Adrenal gland (tissue), 9 donors: ENCODE measurements at regions not wholly inside any gene's neighbourhood (a gene's known extent, or its start where the extent isn't known, plus 50 kb on each side); places are given as distances from the start of the nearest gene placed in this dataset.

Experiments used
- DNase-seq, 7 donors: peaks; one replicate each; pipeline ENCODE4 v3.0.0-alpha.2; 2019 to 2020
- H3K27ac ChIP-seq, 5 donors: fragments of 200-600 bp; sonication (generic) in 4 of 5; 1 replicate in 3 of 5; 2 replicates in 2 of 5; pipeline versions ENCODE4 v1.5.1 to v1.8.0; 2016 to 2020; ENCODE audit warnings: mild to moderate bottlenecking in 1 of 5
- H3K27me3 ChIP-seq: fragments of 200-600 bp; 2 replicates; pipeline ENCODE4 v1.8.0; 2021
- H3K36me3 ChIP-seq, 2 donors: fragments of 200-600 bp; replicated peaks in 1 of 2; 1 replicate in 1 of 2; 2 replicates in 1 of 2; pipeline versions ENCODE4 v1.5.1 to v1.8.0; 2018 to 2022
- H3K4me1 ChIP-seq, 2 donors: fragments of 200-600 bp; replicated peaks in 1 of 2; 1 replicate in 1 of 2; 2 replicates in 1 of 2; pipeline versions ENCODE4 v1.5.1 to v1.8.0; 2018 to 2021
- H3K4me3 ChIP-seq, 4 donors: fragments of 200-600 bp; sonication (generic) in 3 of 4; one replicate each; pipeline ENCODE4 v1.5.1; 2016 to 2018
- H3K9me3 ChIP-seq, 3 donors: fragments of 200-600 bp; sonication (generic) in 1 of 3; replicated peaks in 1 of 3; 1 replicate in 2 of 3; 2 replicates in 1 of 3; pipeline versions ENCODE4 v1.5.1 to v1.8.0; 2016 to 2021
- POLR2A ChIP-seq, 2 donors: fragments of 450-650 bp; IDR thresholded peaks; one replicate each; pipeline ENCODE4 v1.6.1; 2017; ENCODE audit warnings: antibody characterized with exemption in 2 of 2, mild to moderate bottlenecking in 2 of 2, moderate library complexity in 1 of 2
- WGBS, 4 donors: extraction: QIAGEN DNeasy Blood & Tissue Kit in 2 of 4; methylation state at CpG; one replicate each; pipeline versions ENCODE4 v1.1.5 to v1.1.7; 2013 to 2017; 5-methylcytosine and 5-hydroxymethylcytosine counted together
- intact Hi-C, 2 donors: fragments of 100-400 bp; cut with DNase I; formaldehyde crosslinking; loops; one replicate each; pipeline versions ENCODE4 v1.14.1 to v1.15.0; 2022 to 2023
- TF ChIP-seq, protein P1 (sequence below), 6 experiments: fragments of 450-650 bp in 4 of 6; fragments of 200-600 bp in 2 of 6; sonication (generic) in 1 of 6; IDR thresholded peaks; 1 replicate in 5 of 6; 2 replicates in 1 of 6; pipeline versions ENCODE4 v1.5.1 to v1.8.0; 2016 to 2021; ENCODE audit warnings: antibody characterized with exemption in 6 of 6, mild to moderate bottlenecking in 2 of 6, moderate library complexity in 1 of 6
- donor health status: healthy with polysubstance abuse.
- donor health status: Bipolar disorder and iron deficiency.
- donor health status: DM: yes; HTN: yes; CAD: no.
- donor health status: DM: no; HTN: no; CAD: no.
- donor health status: DM: no; HTN: no; CAD: no.

DNA sequence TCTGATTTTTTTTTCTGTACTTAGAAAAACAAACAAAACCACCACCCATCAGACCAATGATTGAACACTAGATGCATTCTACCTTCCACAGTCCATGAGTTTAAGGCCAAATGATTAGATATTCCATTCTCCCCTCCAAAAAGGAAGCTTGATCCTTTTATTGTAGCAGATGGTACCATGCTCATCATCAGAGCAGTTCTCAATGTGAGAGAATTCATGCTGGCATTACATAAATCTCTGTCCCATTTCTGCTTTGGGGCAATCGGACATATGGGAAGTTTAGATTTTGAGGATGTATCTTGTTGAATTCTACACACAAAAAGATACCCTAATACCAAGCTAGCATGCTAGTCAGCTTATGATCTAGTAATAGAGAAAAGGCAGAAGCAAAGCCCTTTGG is 186.6 kb downstream of the RAD51AP2 start:
- TF ChIP-seq, protein P1, sequence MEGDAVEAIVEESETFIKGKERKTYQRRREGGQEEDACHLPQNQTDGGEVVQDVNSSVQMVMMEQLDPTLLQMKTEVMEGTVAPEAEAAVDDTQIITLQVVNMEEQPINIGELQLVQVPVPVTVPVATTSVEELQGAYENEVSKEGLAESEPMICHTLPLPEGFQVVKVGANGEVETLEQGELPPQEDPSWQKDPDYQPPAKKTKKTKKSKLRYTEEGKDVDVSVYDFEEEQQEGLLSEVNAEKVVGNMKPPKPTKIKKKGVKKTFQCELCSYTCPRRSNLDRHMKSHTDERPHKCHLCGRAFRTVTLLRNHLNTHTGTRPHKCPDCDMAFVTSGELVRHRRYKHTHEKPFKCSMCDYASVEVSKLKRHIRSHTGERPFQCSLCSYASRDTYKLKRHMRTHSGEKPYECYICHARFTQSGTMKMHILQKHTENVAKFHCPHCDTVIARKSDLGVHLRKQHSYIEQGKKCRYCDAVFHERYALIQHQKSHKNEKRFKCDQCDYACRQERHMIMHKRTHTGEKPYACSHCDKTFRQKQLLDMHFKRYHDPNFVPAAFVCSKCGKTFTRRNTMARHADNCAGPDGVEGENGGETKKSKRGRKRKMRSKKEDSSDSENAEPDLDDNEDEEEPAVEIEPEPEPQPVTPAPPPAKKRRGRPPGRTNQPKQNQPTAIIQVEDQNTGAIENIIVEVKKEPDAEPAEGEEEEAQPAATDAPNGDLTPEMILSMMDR (IDR thresholded peaks at IDR 0.05): no peak
- Histone ChIP-seq H3K9me3 (no peaks in the 10 kb centered on the region), H3K36me3 (no peaks in the 10 kb centered on the region), H3K4me1 (no peaks in the 10 kb centered on the region), H3K27me3 (no peaks in the 10 kb centered on the region), H3K27ac (no peak overlapping the region), H3K4me3 (no peak overlapping the region)
- no peak for DNase-seq
- intact Hi-C loops: no loop called here
- 78 to 83% (median 81%) methylated on average over 1 of the region's 1 CpG for WGBS, 4 donors

DNA sequence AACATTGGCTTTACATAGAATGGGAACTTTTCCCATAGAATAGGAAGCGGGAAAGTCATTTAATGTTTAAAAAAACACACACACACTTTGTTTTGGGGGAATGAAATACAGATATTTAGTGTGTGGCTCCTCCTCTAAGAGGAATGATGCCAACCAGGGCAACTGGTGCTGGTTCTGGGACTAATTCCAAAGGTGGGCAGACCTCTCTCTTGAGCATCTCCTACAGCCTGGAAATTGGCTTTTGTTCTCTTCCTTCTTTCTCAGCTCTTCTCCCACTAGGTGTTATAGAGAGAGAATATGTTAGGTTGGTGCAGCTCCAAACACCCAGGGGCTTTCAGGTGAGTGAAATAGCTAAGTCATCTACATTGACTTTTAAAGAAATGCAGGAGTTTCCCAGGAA is 190.1 kb downstream of the RAD51AP2 start:
- H3K27me3 ChIP-seq: no peaks in the 10 kb centered on the region
- H3K4me3 ChIP-seq: no peak overlapping the region
- TF ChIP-seq, protein P1 (IDR thresholded peaks at IDR 0.05): no peak
- TF ChIP-seq POLR2A (IDR thresholded peaks at IDR 0.05): no peak
- no peak overlapping the region for H3K27ac ChIP-seq
- H3K4me1 ChIP-seq: no peaks in the 10 kb centered on the region
- intact Hi-C loops: no loop called here
- H3K36me3 ChIP-seq: no peaks in the 10 kb centered on the region
- H3K9me3 ChIP-seq: no peaks in the 10 kb centered on the region
- DNase-seq: no peak
- WGBS, 4 donors: 78 to 94% (median 88%) methylated on average over 1 of the region's 1 CpG

DNA sequence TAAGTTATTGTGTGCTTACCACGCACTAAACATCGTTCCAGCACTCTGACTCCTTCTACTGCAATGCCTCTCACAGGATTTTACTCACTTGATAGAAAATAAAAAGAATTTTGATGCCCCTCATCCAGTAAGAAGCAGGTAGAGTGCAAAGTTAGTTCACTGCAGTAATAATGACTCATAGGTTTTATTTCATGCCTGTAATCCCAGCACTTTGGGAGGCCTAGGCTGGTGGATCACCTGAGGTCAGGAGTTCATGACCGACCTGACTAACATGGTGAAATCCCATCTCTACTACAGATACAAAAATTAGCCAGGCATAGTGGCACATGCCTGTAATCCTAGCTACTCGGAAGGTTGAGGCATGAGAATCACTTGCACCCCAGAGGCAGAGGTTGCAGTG is 190.6 kb downstream of the RAD51AP2 start:
- Histone ChIP-seq H3K4me1 (no peaks in the 10 kb centered on the region), H3K27ac (no peak overlapping the region), H3K9me3 (no peaks in the 10 kb centered on the region), H3K27me3 (no peaks in the 10 kb centered on the region), H3K4me3 (no peak overlapping the region), H3K36me3 (no peaks in the 10 kb centered on the region)
- TF ChIP-seq POLR2A (IDR thresholded peaks at IDR 0.05): no peak
- intact Hi-C loops: no loop called here
- DNase-seq: no peak
- 68 to 92% (median 76%) methylated on average over 4 of the region's 4 CpGs for WGBS, 4 donors

DNA sequence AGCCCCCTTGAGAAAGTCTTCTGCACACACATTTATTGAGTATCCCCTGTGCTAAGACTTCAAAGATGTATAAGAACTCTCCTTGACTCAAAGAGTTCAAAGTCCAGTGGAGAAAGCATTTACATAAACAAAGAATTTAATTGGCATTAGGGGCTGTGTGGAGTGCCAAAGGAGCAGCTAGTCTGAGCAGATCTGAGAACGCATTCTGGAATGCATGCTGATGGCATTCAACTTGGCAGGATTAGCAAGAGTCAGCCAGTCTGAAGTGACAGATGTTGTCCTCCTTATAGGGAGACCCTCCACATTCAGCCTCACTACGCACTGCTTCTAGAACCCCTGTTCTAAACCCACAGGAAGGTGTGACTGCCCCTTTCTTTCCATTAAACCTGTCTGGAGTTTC is 191.5 kb downstream of the RAD51AP2 start:
- no peak overlapping the region for H3K4me3 ChIP-seq
- 82 to 100% (median 92%) methylated on average over 2 of the region's 2 CpGs for WGBS, 4 donors
- intact Hi-C loops: no loop called here
- no peak overlapping the region for H3K27ac ChIP-seq
- no peaks in the 10 kb centered on the region for H3K9me3 ChIP-seq
- no peak for DNase-seq
- no peak for TF ChIP-seq POLR2A (IDR thresholded peaks at IDR 0.05)
- TF ChIP-seq, protein P1 (IDR thresholded peaks at IDR 0.05): no peak
- no peaks in the 10 kb centered on the region for H3K36me3 ChIP-seq
- no peaks in the 10 kb centered on the region for H3K27me3 ChIP-seq
- no peaks in the 10 kb centered on the region for H3K4me1 ChIP-seq

DNA sequence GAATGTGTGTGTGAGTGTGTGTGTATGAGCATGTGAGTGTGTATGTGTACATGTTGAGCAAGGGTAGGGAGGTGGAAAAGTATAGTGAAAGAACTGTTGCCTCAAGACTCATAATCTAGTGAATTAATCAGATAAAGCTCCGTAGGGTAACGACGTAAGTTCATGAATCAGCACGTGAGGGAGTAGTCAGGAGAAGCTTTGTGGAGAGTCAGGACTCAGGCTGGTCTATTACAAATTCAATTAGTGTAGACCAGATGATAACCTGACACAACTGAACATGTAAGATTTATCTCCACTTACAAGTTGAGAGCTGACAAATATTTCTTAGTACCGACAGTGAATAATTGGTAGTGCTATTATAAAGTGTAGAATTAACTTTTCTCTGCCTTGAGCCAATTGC is 194.5 kb downstream of the RAD51AP2 start:
- Histone ChIP-seq H3K4me3 (no peak overlapping the region), H3K4me1 (no peaks in the 10 kb centered on the region), H3K9me3 (no peaks in the 10 kb centered on the region), H3K27ac (no peak overlapping the region), H3K27me3 (no peaks in the 10 kb centered on the region), H3K36me3 (no peaks in the 10 kb centered on the region)
- intact Hi-C loops: no loop called here
- TF ChIP-seq, protein P1 (IDR thresholded peaks at IDR 0.05): no peak
- no peak for TF ChIP-seq POLR2A (IDR thresholded peaks at IDR 0.05)
- WGBS, 4 donors: 67 to 83% (median 76%) methylated on average over 5 of the region's 5 CpGs
- DNase-seq: no peak
